GM18511 (cell line): ENCODE measurements at regions not wholly inside any gene's neighbourhood (a gene's known extent, or its start where the extent isn't known, plus 50 kb on each side); places are given as distances from the start of the nearest gene placed in this dataset.

Source experiments
- ATAC-seq: cut with Tn5 transposase; IDR thresholded peaks from one replicate; pipeline ENCODE4 v1.9.1; 2021; ENCODE audit warnings: mild to moderate bottlenecking, moderate library complexity; ENCODE audit not compliant: unreplicated experiment

DNA sequence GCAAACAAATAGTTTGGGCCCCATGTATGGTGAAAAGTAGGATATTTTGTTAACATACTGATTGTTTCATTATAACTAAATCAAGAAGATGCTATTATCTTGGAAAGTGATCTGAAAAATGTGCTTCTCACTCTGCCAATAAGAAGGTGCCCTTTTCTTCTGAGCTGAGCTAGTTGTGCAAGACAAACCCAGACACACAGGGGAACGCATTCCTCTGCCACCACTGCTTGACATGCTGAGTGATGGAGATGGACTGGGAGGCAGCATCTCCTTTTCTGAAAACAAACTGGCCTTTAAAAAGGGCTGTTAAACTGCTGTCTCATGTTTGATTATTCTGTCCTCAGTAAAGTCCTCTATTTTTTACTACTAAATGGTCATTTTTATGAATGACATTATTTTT, 1989.9 kb upstream of the CELF4 start:
- no peak for ATAC-seq

DNA sequence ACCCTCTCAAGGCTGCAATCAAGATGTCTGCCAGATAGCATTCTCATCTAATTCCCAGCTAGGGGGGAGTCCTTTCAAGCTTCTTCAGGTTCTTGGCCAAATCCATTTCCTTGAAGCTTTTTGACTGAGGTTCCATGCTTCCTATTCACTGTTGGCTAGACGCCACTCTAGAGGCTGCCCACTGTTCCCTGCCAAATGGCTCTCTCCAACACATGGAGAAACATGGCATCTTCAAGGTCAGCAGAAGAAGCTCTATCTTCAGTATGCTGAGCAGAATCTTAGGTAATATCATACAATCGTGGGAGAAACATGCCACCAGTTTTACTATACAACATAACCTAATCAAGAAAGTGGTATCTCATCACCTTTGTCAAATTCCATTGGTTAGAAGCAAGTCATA, 1985.1 kb upstream of the CELF4 start:
- ATAC-seq = no peak

DNA sequence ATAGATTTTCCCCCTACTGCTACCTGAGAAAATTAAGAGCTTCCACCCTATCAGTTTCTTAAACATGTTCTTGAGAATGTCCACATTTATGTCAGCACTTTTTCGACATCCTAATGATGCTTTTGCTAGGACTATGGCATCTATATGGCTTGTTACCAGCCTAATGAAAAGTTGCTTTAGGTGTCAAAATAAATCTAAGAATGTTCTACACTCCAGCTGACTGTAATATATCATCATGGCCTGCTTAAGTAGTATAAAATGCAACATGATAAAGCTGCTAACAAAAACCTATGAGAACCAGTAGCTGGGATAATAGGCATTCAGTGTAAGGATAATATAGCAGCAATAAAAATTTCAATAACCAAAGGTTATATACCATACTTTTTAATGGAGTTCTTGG, 1983.5 kb upstream of the CELF4 start:
- no peak for ATAC-seq

DNA sequence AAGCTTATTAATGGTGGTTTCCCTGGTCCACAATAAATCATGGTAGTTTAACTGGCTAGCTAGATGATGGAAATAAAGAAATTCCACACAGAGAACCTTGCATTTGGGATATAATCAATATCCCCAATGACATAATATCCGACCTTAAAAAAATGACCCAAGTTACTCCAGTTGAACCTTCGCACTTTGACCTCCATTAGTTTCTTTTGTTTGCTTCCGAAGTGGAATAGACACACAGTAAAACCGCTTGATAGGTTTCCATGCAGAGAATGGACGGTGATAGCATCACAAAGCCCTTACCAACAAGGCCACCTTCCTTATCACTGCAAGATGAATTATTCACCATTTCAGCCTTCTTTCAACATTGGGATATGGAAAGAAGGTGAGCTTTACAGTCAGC, 1966.1 kb upstream of the CELF4 start:
- ATAC-seq = no peak

DNA sequence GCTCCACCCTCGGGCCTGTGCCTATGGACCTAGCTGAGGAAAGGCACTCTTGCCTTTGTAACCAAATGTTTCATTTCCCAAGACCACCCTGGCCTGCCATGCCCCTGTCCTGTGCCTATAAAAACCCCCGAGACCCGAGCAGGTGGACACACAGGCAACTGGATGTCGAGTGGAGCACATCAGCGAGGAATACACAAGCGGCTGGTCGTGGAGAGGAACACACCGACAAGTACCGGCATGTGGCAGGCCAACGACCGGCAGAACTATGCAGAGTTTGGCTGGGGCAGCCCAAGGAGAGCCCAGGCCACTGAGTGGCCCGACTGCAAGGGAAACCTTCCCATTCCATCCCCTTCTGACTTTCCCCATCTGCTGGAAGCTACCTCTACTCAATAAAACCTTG, 1963.8 kb upstream of the CELF4 start:
- ATAC-seq = no peak

DNA sequence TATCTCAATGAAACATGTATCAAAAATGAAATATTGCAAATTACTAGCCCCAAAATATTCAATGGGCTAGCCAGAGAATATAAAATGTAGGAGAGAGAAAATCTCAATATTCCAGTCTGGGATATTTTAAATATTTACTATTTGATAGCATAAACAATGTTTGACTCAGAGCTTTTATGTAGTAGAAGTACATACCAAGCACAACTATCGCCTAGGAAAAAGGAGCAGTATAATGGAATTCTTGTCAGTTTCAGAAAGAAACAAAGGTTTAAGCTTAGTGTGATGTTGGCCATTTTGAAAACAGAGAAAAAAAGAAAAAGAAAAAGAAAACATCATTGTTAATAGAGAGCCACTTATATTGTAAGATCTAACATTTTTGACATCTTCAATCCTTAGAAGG, 1961.9 kb upstream of the CELF4 start:
- no peak for ATAC-seq

DNA sequence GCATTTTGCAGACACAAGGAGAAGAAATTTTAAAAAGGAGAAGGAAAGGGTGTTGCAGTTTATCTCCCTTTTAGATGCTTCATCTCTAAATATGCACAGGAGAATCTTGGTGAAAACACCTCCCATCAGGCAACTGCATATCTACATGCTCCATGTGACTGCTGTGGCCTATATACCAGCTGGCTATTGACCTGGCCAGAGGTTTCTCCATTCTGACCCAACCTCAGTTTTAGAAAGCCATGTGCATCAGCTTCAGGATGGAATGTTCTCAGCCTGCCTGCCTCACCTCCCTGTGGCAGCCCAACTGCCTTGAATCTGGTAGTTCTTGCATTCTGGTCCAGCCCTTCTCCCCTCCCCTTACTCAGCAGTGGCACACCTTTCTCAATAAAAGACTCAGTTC, 1958.8 kb upstream of the CELF4 start:
- ATAC-seq = no peak

DNA sequence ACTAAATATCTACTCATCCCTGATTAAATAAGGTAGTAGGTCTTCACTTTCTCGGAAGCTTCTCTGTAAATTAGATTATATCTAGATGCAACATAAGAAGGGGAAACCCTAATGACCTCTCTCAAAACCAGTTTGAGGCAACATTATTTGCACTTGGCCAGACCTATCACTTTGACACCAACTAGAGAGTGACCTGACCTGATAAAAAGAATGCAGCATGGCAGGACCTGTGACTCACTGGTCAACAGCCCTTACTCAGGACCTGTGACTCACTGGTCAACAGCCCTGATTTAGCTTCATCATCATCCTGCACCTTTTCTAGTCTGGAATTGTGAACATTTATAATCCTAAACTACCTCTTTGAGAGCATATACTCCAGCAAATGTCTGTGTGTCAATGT, 1957.7 kb upstream of the CELF4 start:
- no peak for ATAC-seq

DNA sequence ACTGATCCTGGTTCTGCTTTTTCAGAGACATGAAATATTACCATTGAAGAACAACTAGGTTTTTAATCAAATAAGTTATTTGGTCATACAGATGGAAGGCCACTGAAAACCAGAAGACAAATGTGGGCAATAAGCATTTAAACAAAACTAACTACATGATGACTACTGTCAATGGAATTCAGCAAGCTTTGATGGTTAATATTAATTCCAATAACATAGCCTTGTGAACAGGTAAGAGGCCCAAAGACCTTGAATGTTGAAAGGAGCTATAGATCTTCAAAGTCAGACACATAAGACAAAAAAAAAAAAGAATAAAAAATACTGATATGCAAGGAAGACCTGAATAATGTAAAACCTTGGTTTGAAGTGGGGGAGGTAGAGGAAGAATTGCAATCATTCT, 1955.6 kb upstream of the CELF4 start:
- no peak for ATAC-seq

DNA sequence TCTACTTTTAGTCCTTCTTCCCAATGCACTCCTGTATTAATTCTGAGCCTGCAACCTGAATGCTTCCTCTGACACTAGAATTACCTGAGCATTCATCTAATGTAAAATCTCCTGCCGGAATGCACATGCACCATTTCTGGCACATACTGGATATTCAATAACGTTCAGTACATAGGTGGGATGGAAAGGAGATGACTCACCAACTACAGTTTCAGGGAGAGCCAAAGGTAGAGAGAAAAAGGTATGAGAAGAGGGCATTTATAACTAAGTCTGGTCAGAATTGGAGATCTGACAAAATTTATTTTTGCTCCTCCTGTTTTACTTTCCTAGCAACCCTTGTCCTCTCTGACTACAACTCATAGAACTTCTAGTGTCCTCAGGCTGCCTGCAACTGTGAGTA, 1954.1 kb upstream of the CELF4 start:
- no peak for ATAC-seq

DNA sequence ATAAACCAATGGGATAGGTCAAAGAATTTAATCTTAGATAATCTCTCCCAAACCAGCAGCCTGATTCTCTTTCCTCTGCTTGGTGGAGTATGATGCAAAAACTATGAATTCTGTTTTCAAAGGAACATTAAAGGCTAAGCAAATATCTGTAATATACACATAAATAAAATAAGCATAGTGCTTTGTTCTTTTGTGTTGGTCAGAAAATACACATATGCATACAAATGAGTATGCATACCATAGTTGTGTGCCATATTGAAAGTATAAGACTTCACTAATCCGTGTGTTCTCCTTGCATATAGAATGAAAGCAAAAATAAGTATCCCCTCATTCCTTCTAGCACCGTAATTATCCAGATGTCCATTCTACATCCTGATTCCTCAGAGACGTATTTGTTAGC, 1949.7 kb upstream of the CELF4 start:
- ATAC-seq = no peak

DNA sequence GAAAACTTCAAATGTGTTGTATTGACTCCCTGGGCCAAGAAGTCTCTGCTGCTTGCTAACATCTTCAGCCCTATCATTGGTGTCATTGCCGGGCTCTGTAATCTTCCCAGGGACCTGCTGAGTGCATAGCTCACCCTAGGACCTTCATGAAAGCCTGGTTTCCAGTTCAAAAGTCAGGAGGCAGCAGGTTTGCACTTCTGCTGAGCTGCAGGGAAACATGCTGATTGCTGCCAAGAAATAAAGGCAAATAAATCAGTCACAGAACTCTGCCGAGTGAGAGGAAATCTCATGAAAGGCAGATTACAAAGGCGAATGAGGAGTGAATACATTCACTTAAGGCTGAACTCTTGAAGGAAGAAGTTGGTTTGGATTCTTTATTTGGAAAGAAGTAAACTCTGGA, 1947.6 kb upstream of the CELF4 start:
- no peak for ATAC-seq

DNA sequence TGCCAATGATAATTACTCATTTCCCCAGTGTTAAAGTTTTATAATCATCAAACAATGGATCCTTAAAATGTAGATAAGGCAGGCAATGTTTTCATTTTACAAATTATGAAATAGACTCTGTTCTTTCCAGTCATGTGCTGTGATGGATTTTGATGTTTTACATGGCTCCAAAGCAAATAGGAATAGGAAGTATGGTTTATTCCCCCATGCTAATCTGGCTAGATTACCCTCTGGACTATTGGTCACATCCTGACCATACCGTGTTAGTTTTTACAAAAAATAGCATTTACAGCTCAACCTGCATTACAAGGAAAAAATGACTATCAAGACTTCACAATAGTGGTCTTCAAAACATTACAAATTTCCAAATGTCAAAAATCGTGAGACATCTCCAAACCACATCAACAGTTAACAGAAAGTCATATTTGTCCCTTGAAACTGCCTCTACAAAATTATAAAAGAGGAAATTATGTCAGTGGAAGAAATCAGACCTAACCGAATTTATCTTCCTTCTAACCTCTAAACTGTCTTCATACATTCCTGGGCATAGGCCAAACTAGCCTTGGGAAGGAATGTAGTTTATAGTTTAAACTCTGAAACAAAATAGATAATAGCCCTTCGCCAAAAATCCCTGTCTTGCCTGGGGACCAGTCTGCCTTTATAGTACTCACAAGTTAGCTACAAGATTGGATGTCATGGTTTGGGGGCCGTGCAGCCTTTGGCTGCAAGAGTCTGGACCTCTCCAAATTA, 1941.2 kb upstream of the CELF4 start:
- no peak for ATAC-seq

DNA sequence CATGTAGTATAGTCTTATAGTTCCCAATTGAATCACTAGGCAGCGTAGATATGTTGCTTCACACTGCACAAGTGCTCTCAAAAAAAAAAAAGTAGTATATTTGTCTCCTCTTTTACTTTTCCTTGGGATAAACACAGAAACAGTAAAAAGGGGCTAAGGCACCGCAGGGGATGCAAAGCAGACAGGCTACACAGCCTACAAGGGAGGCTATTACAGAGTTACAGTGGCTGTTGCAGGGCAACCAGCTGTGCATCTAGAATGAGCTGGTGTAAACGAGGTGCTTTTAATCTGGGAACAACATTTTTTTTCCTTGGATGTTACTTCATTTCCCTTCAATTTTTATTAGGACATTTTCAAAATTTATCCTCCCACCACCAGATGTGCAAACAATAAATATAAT, 1934.7 kb upstream of the CELF4 start:
- ATAC-seq = no peak

DNA sequence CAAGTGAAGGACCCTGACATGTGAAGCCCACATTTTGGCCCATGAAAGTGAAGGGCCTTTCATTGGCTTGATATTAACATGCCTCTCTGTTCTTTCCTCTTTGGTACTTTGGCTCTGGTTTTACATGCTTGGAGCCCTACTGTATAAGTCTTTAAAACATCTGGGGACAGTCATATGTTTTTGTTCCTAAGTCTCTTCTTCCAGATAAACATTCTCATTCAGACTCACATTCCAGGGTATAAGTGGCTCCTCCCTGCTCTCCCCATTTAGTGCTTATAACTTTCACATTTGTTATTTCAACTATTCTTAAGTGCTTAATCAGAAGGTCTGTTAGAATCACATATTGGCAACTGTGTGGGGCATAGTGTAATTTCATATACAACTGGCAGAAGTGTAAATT, 1932.2 kb upstream of the CELF4 start:
- ATAC-seq = no peak

DNA sequence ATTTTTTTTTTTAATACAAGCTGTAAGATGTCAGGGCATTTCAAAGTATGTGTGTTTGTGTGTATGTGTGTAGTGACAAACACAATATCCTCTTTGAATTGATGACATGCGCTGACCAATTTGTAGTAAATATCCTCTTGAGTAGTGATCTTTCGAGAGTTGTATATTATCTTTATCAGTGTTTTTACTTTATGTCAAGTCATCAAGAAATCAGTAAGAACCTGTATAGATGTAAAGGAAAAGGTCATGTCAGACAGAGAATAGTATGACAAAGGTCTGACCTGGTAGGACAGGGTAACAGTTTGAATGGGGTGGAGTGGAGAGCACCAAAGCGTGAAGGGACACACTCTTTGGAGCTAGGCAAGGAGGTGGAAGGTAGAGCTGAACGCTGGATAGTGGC, 1931.4 kb upstream of the CELF4 start:
- ATAC-seq = no peak

DNA sequence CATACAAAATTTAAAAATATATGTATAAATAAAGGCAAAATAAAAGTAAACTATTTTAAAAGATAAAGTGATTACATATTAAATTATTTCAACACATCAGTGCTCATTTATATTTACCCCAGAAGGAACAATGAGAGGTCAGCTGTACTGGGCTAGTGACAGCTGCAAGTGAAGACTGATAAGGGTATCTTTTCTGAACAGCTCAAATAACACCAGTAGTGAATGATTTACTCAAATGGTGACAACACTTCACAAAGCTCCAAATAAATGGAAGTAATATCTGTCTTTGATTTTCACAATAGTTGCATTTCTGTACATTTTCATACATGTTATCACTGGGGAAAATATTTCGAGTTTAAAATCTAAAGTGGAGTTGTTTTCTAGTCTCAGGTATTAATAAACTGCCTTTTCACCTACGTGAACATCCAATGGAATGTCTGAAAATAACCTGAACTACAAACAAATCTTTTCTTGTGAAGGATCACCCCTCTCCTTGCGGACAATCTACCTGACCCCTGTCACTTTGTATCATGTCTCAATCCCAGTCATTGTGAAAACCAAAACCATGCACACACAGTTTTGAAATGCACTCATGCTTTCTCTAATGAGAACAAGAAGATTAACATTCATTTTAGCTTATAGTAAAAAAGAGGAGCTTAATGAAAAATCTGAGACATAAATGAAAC, 1928.8 kb upstream of the CELF4 start:
- no peak for ATAC-seq

DNA sequence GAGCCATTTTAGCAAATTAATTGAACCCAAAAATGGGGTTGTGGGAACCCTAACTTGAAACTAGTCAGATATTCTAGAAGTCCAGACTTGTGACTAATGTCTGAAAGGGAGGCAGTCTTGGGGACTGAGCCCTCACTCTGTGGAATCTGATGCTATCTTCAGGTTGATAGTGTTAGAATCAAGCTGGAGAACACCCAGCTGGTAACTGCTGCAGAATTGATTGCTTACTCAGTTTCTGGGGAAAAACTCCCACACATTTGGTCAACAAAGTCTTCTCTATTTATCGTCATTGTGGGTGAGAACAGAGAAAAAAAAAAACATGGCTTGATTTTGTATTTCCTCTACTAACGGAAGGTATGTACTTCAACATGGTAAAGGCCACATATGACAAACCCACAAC, 1925.8 kb upstream of the CELF4 start:
- ATAC-seq = no peak

DNA sequence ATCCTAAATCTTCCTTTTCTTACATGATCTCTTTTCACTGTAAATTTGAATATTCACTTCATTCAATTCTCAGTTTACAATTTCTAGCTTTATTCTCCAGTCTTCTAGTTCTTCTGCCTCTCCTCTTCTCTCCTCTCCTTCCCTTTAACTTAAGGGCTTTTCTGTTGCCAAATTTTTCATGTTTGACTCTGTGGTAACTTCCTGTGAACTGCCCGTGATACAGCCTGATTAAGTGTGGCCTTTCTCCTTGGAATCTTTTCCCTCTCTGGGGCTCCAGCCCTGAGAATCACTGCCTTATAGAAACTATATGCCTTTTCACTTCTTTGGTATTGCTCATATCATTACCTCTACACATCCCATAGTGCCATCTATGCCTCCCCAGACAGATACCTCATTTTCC, 1923.8 kb upstream of the CELF4 start:
- ATAC-seq = no peak

DNA sequence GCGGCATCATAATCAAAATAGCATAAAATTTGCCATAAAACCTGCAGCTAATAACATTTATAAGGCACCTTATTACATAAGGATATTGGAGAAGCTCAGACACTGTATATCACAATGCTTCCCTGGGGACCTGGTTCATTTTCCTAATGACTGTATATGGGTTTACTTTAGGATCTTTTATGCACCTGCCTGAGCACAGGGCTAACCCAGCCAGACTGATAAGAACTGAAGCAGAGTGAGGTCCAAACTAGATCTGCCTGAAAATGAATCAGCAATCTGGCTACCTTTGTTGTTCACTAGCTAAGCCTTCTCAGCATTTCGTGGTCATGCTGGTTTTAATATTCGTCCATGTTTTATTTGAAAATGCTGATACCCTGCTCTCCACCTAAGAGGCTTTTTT, 1922.3 kb upstream of the CELF4 start:
- no peak for ATAC-seq

DNA sequence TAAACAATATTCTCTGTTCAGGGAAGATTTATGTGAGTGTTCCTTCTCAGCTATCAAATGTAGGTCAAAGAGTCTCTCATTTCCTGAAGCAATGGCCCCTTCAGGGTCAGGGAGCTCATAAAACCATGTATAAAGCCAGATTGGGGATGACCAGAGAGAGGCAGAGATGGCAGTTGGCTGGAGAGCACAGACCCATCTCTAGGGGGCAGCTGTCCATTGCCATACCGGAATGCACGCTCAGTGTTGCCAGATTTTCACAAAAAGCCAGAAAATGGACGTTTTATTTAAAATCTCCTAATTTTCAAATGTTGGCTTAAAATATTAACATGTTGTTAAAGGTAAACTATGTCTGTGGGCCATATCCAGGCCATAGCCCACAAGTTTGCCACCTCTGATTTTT, 1920.7 kb upstream of the CELF4 start:
- no peak for ATAC-seq

DNA sequence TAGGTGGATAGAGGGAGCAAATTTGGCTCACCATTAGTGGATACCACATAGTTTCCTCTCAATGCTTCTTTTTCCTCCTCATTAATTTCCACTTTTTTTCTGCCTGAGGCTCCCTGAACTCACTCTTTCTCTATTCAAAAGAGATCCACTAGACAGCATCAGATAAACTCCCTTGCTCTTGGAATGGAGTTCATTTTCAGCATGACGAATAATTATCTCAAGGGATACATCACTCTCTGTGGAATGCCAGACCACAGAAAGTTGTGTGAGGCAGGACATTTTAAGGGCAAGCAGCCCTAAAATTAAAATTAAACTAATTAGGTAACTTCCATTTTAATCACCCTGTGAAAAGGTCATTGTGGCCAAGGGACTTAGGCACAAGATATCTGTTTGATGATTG, 1920.1 kb upstream of the CELF4 start:
- ATAC-seq = no peak

DNA sequence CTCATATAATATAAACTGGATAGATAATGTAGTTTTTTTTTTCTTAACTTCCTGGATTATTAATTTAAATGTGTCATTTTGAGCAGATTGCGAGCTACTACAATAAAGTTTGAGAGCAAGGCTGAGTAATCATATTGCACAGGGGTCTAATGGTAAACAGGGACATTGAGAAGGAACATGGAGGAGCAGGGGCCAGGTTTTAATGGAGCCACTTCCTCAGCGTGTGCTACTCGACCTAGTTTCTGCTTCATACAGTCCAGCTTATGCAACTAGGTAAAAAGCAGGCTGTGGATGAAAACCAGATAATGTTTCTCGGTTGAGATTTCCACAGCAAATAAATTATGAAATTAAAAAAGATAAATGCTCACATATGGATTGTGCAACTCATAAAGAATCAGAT, 1915.7 kb upstream of the CELF4 start:
- no peak for ATAC-seq
